Stimulated activated CD8-positive, alpha-beta memory T cell treated with anti-CD3 and anti-CD28 coated beads, Interleukin-2, amount 100 ng/mL, for 1 hour (primary cell): ENCODE measurements at regions not wholly inside any gene's neighbourhood (a gene's known extent, or its start where the extent isn't known, plus 50 kb on each side); places are given as distances from the start of the nearest gene placed in this dataset.

Experiments used
- DNase-seq, 2 donors: peaks; one replicate each; pipeline ENCODE4 v3.0.0-alpha.2; 2020; ENCODE audit warnings: low read depth in 2 of 2

- no peak for DNase-seq
Observed at GRCh38 chr7:136665878-136666509, 202.5 kb upstream of the CHRM2 start.

- DNase-seq: no peak
Observed at GRCh38 chr7:136664537-136664936, 203.9 kb upstream of the CHRM2 start.

GRCh38 chr7:136657482-136657921, 210.9 kb upstream of the CHRM2 start:
- DNase-seq: no peak

- DNase-seq: no peak
Observed at GRCh38 chr7:136656516-136656915, 211.9 kb upstream of the CHRM2 start.

GRCh38 chr7:136655414-136655813, 213.0 kb upstream of the CHRM2 start:
- DNase-seq: no peak

- no peak for DNase-seq
Observed at GRCh38 chr7:136654406-136654805, 214.0 kb upstream of the CHRM2 start.

GRCh38 chr7:136652635-136653370, 215.6 kb upstream of the CHRM2 start:
- DNase-seq: no peak

GRCh38 chr7:136640977-136641376, 227.5 kb upstream of the CHRM2 start:
- DNase-seq: no peak

GRCh38 chr7:136637813-136638212, 230.6 kb upstream of the CHRM2 start:
- DNase-seq: no peak

- no peak for DNase-seq
Observed at GRCh38 chr7:136635751-136636150, 232.7 kb upstream of the CHRM2 start.

GRCh38 chr7:136618818-136619217, 249.6 kb upstream of the CHRM2 start:
- no peak for DNase-seq

GRCh38 chr7:136617176-136617575, 251.3 kb upstream of the CHRM2 start:
- no peak for DNase-seq

- DNase-seq: no peak
Observed at GRCh38 chr7:136605532-136606329, 262.7 kb upstream of the CHRM2 start.

GRCh38 chr7:136601772-136602171, 266.7 kb upstream of the CHRM2 start:
- DNase-seq: no peak

GRCh38 chr7:136600475-136600874, 268.0 kb upstream of the CHRM2 start:
- no peak for DNase-seq

GRCh38 chr7:136594739-136595144, 273.7 kb upstream of the CHRM2 start:
- DNase-seq: no peak

- DNase-seq: no peak
Observed at GRCh38 chr7:136588216-136588615, 280.2 kb upstream of the CHRM2 start.

- no peak for DNase-seq
Observed at GRCh38 chr7:136585954-136586670, 282.3 kb upstream of the CHRM2 start.

- DNase-seq: no peak
Observed at GRCh38 chr7:136566491-136566890, 302.0 kb upstream of the CHRM2 start.

- no peak for DNase-seq
Observed at GRCh38 chr7:136555933-136556332, 312.5 kb upstream of the CHRM2 start.

- DNase-seq: no peak
Observed at GRCh38 chr7:136551618-136552017, 316.8 kb upstream of the CHRM2 start.

- no peak for DNase-seq
Observed at GRCh38 chr7:136549756-136550155, 318.7 kb upstream of the CHRM2 start.
